PFSK-1 (cell line): ENCODE measurements at regions not wholly inside any gene's neighbourhood (a gene's known extent, or its start where the extent isn't known, plus 50 kb on each side); places are given as distances from the start of the nearest gene placed in this dataset.

Experiments
- FOXP2 ChIP-seq: optimal IDR thresholded peaks from 2 replicates; pipeline ENCODE3; 2011; ENCODE audit warnings: borderline replicate concordance, control low read depth, inconsistent platforms; ENCODE audit not compliant: insufficient read depth; ENCODE audit errors: extremely low read length, extremely low read depth
- POLR2AphosphoS5 ChIP-seq: IDR thresholded peaks from 2 replicates; pipeline ENCODE4 v1.6.1; 2012; ENCODE audit warnings: low read depth, mild to moderate bottlenecking, control low read depth, low read length, moderate library complexity
- SIN3A ChIP-seq: IDR thresholded peaks from 2 replicates; pipeline ENCODE4 v1.6.1; 2012; ENCODE audit warnings: mild to moderate bottlenecking, low read length, moderate library complexity, borderline replicate concordance; ENCODE audit not compliant: insufficient read depth
- TAF1 ChIP-seq: IDR thresholded peaks from 2 replicates; pipeline ENCODE4 v1.6.1; 2012; ENCODE audit warnings: low read length, control low read depth, borderline replicate concordance; ENCODE audit not compliant: insufficient read depth
- TF ChIP-seq, protein P1 (sequence below), 2 experiments: IDR thresholded peaks; 2 replicates each; pipeline versions ENCODE4 v1.6.1 to v1.8.0; 2011 to 2012; ENCODE audit warnings: low read depth in 2 of 2, low read length in 2 of 2, control low read depth in 1 of 2, inconsistent platforms in 1 of 2, mild to moderate bottlenecking in 1 of 2, moderate library complexity in 1 of 2; ENCODE audit not compliant: insufficient read depth in 1 of 2

DNA sequence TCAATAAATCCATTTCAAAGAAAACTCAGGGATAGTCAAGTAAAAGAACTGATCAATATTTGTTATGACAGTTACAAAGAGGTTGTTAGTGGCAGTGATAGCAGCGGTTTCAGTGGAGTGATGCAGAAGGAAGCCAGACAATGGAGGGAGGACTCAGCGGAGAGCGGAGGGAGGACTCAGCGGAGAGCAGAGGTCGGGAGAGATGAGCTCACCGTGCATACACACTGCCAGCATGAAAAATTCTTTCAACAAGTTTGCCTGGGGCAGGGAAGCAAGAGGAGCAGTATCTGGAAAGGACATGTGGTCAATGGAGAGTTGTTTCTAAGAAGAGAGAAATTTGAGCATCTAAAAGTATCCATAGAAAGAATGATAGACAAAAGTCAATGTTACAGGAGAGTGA is 60.9 kb upstream of the BCL11A start:
- TF ChIP-seq TAF1 (no peak), FOXP2 (no peak), POLR2AphosphoS5 (no peak), SIN3A (no peak)
- TF ChIP-seq, protein P1, sequence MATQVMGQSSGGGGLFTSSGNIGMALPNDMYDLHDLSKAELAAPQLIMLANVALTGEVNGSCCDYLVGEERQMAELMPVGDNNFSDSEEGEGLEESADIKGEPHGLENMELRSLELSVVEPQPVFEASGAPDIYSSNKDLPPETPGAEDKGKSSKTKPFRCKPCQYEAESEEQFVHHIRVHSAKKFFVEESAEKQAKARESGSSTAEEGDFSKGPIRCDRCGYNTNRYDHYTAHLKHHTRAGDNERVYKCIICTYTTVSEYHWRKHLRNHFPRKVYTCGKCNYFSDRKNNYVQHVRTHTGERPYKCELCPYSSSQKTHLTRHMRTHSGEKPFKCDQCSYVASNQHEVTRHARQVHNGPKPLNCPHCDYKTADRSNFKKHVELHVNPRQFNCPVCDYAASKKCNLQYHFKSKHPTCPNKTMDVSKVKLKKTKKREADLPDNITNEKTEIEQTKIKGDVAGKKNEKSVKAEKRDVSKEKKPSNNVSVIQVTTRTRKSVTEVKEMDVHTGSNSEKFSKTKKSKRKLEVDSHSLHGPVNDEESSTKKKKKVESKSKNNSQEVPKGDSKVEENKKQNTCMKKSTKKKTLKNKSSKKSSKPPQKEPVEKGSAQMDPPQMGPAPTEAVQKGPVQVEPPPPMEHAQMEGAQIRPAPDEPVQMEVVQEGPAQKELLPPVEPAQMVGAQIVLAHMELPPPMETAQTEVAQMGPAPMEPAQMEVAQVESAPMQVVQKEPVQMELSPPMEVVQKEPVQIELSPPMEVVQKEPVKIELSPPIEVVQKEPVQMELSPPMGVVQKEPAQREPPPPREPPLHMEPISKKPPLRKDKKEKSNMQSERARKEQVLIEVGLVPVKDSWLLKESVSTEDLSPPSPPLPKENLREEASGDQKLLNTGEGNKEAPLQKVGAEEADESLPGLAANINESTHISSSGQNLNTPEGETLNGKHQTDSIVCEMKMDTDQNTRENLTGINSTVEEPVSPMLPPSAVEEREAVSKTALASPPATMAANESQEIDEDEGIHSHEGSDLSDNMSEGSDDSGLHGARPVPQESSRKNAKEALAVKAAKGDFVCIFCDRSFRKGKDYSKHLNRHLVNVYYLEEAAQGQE (IDR thresholded peaks at IDR 0.05; ENCODE audit: insufficient read depth in 1 of 2, low read depth in 2 of 2, low read length in 2 of 2): no peak

DNA sequence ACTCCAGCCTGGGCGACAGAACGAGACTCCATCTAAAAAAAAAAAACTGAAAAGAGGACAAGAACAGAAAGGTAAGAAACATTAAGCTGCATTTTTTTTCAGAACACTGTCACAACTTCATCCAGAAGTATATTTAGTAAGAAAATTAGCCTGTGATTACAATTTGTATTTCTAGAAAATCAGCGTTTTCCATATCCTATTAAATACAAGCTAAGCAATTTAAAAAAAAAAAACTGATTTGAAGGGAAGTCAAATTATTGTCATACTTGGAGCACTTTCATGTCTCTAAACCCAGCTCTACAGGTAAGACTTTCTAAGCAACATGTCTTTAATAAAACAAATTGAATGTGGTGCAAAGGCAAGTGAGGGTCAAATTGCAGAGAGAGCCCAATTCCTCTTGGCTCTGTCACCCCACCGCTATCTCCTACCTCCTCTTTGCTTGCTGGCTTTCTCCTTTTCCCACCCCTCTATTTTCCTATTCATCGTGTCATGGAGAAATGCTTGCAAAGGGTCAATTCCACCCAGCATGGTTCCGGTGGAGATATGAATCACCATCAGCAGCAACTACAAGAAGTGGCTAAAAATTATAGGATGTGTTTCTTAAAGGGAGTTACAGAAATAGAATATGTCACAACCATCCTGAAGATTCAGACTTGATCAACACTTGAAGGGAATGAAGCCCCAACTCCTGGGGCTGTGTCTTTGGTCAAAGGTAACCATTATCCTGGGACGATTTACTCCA is 68.4 kb upstream of the BCL11A start:
- TF ChIP-seq, protein P1 (IDR thresholded peaks at IDR 0.05; ENCODE audit: insufficient read depth in 1 of 2, low read depth in 2 of 2, low read length in 2 of 2): no peak
- TF ChIP-seq FOXP2 (no peak), TAF1 (no peak), SIN3A (no peak), POLR2AphosphoS5 (no peak)

DNA sequence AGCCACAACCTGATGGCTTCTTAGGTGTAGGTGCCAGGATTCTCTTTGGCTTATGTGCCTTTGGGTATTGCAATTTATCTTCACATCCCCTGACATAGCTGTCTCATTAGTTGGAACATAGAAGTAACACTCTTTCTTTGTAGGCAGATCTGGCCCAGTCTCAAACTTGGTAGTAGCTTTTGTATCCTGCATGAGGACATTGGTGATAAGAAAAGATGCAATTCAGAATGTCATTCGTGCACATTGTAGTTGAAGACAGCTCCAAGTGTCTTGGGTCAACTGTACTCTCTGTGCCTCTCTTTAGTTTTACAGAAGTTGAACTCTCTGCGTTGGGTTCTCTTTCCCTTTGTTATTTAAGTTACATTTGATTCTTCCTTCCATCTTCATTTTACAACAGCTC is 69.6 kb upstream of the BCL11A start:
- TF ChIP-seq TAF1 (no peak), POLR2AphosphoS5 (no peak), FOXP2 (no peak), SIN3A (no peak)
- TF ChIP-seq, protein P1 (IDR thresholded peaks at IDR 0.05; ENCODE audit: insufficient read depth in 1 of 2, low read depth in 2 of 2, low read length in 2 of 2): no peak

DNA sequence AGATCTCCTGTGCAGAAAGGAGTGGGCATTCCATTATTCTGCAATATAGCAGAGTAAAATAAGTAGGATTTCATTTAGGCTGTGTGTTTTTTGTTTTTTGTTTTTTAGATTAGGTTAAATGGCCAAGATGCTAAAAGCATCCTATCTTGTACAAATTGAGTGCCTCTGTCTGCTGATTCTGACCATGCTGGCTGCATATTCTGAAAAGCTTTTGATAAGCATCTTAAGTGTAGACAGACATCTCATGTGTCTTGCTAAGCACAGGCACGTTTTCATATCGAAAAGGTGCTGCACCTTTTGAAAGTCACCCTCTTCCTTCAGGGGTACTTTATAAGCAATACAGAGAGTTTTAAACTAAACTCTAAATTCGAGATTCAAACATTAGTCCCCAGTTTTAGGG is 74.0 kb upstream of the BCL11A start:
- TF ChIP-seq TAF1 (no peak), SIN3A (no peak), POLR2AphosphoS5 (no peak), FOXP2 (no peak)
- TF ChIP-seq, protein P1 (IDR thresholded peaks at IDR 0.05; ENCODE audit: insufficient read depth in 1 of 2, low read depth in 2 of 2, low read length in 2 of 2): no peak

DNA sequence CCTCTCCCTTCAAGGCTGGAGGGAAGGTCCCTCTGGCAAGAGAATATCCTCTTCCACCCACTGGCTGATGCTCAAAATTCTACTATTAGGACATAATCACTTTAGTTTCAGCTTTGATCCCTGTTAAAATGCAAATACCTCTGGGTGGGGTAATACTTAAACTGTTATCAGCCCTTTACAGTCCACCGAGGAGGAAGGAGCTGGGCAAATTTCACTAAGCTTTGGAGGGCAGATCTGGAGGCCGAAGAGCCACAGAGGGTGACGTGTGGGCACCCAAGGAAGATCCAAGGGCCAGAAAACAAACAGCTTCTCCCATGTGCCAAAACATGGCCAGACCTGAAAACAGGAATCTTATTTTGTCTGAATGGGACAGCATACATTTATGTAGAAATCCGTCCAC is 74.6 kb upstream of the BCL11A start:
- TF ChIP-seq, protein P1 (IDR thresholded peaks at IDR 0.05; ENCODE audit: insufficient read depth in 1 of 2, low read depth in 2 of 2, low read length in 2 of 2): no peak
- no peak for TF ChIP-seq FOXP2
- TF ChIP-seq SIN3A: no peak
